Retinal pigment epithelial cell (primary cell): ENCODE measurements at regions not wholly inside any gene's neighbourhood (a gene's known extent, or its start where the extent isn't known, plus 50 kb on each side); places are given as distances from the start of the nearest gene placed in this dataset.

Experiments used
- DNase-seq: peaks from one replicate; pipeline ENCODE4 v3.0.0-alpha.2; 2010; ENCODE audit warnings: low read depth
- H3K4me3 ChIP-seq: 2 replicates; pipeline ENCODE4 v1.5.1; 2011; ENCODE audit warnings: mild to moderate bottlenecking, low read length, control low read depth, moderate library complexity
- CTCF ChIP-seq: conservative IDR thresholded peaks from 2 replicates; pipeline ENCODE4 v1.5.1; 2011; ENCODE audit warnings: low read depth, low read length, control low read depth, inconsistent platforms

GRCh38 chr3:72560846-72561675 lies 287.2 kb downstream of the SHQ1 start:
- no peak for TF ChIP-seq CTCF
- no peak for DNase-seq
- no peak overlapping the region for H3K4me3 ChIP-seq

GRCh38 chr3:72559385-72559784 lies 288.9 kb downstream of the SHQ1 start:
- TF ChIP-seq CTCF, result no peak
- DNase-seq, result no peak
- no peak overlapping the region for H3K4me3 ChIP-seq

- H3K4me3 ChIP-seq, result no peak overlapping the region
- DNase-seq, result no peak
- TF ChIP-seq CTCF, result no peak
Measured at GRCh38 chr3:72558001-72558400, 290.2 kb downstream of the SHQ1 start.

- no peak overlapping the region for H3K4me3 ChIP-seq
- DNase-seq, result no peak
- no peak for TF ChIP-seq CTCF
Measured at GRCh38 chr3:72555714-72556113, 292.5 kb downstream of the SHQ1 start.

GRCh38 chr3:72554689-72555088 lies 293.6 kb downstream of the SHQ1 start:
- TF ChIP-seq CTCF, result no peak
- no peak for DNase-seq
- no peak overlapping the region for H3K4me3 ChIP-seq

GRCh38 chr3:72553298-72553697 lies 294.9 kb downstream of the SHQ1 start:
- no peak for DNase-seq
- TF ChIP-seq CTCF, result no peak

GRCh38 chr3:72550582-72551262 lies 297.5 kb downstream of the SHQ1 start:
- no peak overlapping the region for H3K4me3 ChIP-seq
- no peak for TF ChIP-seq CTCF
- DNase-seq, result no peak

More at GRCh38 chr3:72553298-72553697, 294.9 kb downstream of the SHQ1 start:
- no peak overlapping the region for H3K4me3 ChIP-seq
